ENCODE measurements at regions not wholly inside any gene's neighbourhood (a gene's known extent, or its start where the extent isn't known, plus 50 kb on each side); places are given as distances from the start of the nearest gene placed in this dataset.
A peak's percentile ranks its signal among the peaks of the same experiment; 100 is the strongest.

DNA sequence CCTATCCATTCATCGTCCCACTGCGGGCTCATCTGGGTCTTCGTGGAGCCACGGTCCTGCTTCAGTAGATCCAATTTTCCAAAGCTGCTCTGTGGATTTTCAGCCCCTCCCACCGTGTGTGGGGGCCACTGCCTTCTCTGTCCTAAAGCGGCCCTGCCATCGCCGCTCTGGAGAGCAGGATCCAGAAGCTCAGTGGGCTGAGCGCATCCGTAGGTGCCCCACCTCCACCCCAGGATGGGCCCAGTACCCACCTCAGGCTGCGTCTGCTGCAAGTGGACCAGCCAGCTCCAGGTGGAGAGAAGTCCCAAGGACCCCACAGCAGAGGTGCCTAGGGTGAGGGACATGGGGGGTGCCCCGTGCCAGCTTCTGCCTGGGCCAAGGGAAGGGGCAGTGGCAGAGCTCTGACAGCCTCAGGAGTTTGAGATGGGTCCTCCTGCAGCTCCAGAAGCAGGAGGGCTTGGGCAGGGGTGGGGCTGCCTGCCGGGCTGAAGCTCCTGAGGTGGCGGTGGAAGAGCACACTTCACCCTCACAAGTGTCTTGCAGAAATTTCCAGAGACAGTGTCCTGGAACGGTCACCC is 148.1 kb upstream of the C14orf180 start (continued):
- TF ChIP-seq EZH2phosphoT487 (IDR thresholded peaks at IDR 0.05; ENCODE audit: borderline replicate concordance) (no peak), EGR1 (IDR thresholded peaks at IDR 0.05; ENCODE audit: low read depth) (no peak), RAD21 (IDR thresholded peaks at IDR 0.05; ENCODE audit: low read depth) (no peak)

DNA sequence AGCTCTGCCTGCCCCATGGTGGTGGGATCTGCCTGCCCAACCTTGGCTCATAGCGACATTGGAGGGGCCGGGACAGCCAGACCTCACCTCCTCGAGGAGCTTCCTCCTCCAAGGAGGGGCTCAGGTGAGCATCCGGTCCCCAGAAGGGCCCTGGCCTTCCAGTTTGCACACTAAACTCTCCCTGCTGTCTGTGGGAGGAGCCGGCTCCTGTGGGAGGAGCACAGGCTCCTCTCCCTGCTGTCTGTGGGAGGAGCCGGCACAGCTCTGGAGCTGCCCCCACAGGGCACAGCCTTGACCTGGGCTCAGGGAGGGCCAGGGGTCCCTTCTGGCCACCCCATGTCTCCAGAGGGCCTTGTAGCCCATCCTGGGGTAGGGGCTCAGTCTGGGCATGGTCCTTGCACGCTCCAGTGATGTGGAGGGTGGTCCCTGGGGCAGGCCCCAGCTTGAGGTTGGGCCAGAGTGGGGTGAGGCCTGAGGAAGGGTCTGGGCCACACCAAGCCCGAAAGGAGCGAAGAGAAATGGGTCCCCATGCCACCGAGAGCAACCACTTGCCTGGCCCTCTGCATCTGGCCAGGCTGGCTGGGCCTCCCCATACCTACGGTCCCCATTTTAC is 147.5 kb upstream of the C14orf180 start:
- H3K9me3 ChIP-seq (ENCODE audit: control insufficient read depth in 1 of 2, insufficient read depth in 1 of 2, low read depth in 1 of 2, low read length in 2 of 2): no peaks in the 10 kb centered on the region
- H3K27me3 ChIP-seq (ENCODE audit: insufficient read depth, low read length): no peaks in the 10 kb centered on the region
- no peak for DNase-seq (ENCODE audit: low read depth, low spot score)
- H3K27ac ChIP-seq (ENCODE audit: low read depth, low read length): no peak overlapping the region; the same call in 1 of the 2 replicates
- H3K9ac ChIP-seq (ENCODE audit: low read length): no peak overlapping the region
- no peaks in the 10 kb centered on the region for H3K36me3 ChIP-seq (ENCODE audit: control insufficient read depth in 1 of 2, insufficient read depth in 2 of 2, low read length in 2 of 2)
- ChIA-PET POLR2A (no interaction called here), CTCF (no interaction called here), RAD21 (ENCODE audit: low non-redundant PET in 1 of 2, low total read pairs in 2 of 2, uncharacterized antibody in 2 of 2, unreplicated experiment in 2 of 2) (no interaction called here)
- no peaks in the 10 kb centered on the region for H3K9me2 ChIP-seq (ENCODE audit: insufficient read depth)
- no peak overlapping the region for H2AFZ ChIP-seq (ENCODE audit: low read depth, low read length, poor library complexity, severe bottlenecking)
- H3K79me2 ChIP-seq (ENCODE audit: insufficient read depth, low read length): no peaks in the 10 kb centered on the region
- peak; percentile 78 for ATAC-seq
- no peak overlapping the region for H3K4me3 ChIP-seq (replicated peaks in 1 of 2; ENCODE audit: low read depth in 1 of 2, low read length in 2 of 2)
- H3K4me1 ChIP-seq (ENCODE audit: control insufficient read depth in 1 of 2, insufficient read depth in 2 of 2, low read length in 2 of 2): peaks cover 13 to 14% of the 10 kb centered on the region in 2 experiments
- H3K4me2 ChIP-seq (ENCODE audit: low read length): no peak overlapping the region
- intact Hi-C loops (cut with micrococcal nuclease): no loop called here
- no TSS peak for BruUV-seq (replicated peaks)
- no peaks in the 10 kb centered on the region for H4K20me1 ChIP-seq (ENCODE audit: insufficient read depth)
- TF ChIP-seq, protein P1, sequence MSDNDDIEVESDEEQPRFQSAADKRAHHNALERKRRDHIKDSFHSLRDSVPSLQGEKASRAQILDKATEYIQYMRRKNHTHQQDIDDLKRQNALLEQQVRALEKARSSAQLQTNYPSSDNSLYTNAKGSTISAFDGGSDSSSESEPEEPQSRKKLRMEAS (IDR thresholded peaks at IDR 0.05): no peak
- TF ChIP-seq ZFX (IDR thresholded peaks at IDR 0.05) (no peak), JUND (IDR thresholded peaks at IDR 0.05) (no peak), ELF1 (IDR thresholded peaks at IDR 0.05; ENCODE audit: borderline replicate concordance, low read depth) (no peak), SP1 (IDR thresholded peaks at IDR 0.05; ENCODE audit: low read depth) (no peak), FOSL1 (IDR thresholded peaks at IDR 0.05; ENCODE audit: low read depth) (no peak), ZNF274 (IDR thresholded peaks at IDR 0.05; ENCODE audit: low read depth, low read length) (no peak), YY1 (IDR thresholded peaks at IDR 0.05; ENCODE audit: extremely low read depth, insufficient replicate concordance, low read depth, low read length) (no peak), EZH2phosphoT487 (IDR thresholded peaks at IDR 0.05; ENCODE audit: borderline replicate concordance) (no peak), EGR1 (IDR thresholded peaks at IDR 0.05; ENCODE audit: low read depth) (no peak), CBX3 (IDR thresholded peaks at IDR 0.05; ENCODE audit: low read depth) (no peak)
- TF ChIP-seq, protein P2, sequence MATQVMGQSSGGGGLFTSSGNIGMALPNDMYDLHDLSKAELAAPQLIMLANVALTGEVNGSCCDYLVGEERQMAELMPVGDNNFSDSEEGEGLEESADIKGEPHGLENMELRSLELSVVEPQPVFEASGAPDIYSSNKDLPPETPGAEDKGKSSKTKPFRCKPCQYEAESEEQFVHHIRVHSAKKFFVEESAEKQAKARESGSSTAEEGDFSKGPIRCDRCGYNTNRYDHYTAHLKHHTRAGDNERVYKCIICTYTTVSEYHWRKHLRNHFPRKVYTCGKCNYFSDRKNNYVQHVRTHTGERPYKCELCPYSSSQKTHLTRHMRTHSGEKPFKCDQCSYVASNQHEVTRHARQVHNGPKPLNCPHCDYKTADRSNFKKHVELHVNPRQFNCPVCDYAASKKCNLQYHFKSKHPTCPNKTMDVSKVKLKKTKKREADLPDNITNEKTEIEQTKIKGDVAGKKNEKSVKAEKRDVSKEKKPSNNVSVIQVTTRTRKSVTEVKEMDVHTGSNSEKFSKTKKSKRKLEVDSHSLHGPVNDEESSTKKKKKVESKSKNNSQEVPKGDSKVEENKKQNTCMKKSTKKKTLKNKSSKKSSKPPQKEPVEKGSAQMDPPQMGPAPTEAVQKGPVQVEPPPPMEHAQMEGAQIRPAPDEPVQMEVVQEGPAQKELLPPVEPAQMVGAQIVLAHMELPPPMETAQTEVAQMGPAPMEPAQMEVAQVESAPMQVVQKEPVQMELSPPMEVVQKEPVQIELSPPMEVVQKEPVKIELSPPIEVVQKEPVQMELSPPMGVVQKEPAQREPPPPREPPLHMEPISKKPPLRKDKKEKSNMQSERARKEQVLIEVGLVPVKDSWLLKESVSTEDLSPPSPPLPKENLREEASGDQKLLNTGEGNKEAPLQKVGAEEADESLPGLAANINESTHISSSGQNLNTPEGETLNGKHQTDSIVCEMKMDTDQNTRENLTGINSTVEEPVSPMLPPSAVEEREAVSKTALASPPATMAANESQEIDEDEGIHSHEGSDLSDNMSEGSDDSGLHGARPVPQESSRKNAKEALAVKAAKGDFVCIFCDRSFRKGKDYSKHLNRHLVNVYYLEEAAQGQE (IDR thresholded peaks at IDR 0.05; ENCODE audit: low read depth): no peak
- TF ChIP-seq, protein P3, sequence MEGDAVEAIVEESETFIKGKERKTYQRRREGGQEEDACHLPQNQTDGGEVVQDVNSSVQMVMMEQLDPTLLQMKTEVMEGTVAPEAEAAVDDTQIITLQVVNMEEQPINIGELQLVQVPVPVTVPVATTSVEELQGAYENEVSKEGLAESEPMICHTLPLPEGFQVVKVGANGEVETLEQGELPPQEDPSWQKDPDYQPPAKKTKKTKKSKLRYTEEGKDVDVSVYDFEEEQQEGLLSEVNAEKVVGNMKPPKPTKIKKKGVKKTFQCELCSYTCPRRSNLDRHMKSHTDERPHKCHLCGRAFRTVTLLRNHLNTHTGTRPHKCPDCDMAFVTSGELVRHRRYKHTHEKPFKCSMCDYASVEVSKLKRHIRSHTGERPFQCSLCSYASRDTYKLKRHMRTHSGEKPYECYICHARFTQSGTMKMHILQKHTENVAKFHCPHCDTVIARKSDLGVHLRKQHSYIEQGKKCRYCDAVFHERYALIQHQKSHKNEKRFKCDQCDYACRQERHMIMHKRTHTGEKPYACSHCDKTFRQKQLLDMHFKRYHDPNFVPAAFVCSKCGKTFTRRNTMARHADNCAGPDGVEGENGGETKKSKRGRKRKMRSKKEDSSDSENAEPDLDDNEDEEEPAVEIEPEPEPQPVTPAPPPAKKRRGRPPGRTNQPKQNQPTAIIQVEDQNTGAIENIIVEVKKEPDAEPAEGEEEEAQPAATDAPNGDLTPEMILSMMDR (IDR thresholded peaks at IDR 0.05 in 2 of 3, conservative IDR thresholded peaks at IDR 0.05 in 1 of 3; ENCODE audit: borderline replicate concordance in 1 of 3, insufficient read depth in 1 of 3, low read depth in 2 of 3, low read length in 2 of 3): no peak
